Suprapubic skin (tissue), 4 donors: ENCODE measurements at regions not wholly inside any gene's neighbourhood (a gene's known extent, or its start where the extent isn't known, plus 50 kb on each side); places are given as distances from the start of the nearest gene placed in this dataset.
"Not testable (repeated sequence)": the region's sequence is repeated elsewhere in the genome, so short reads cannot be mapped to it uniquely, and the experiment has no call there.

Experiments used
- DNase-seq, 2 donors: peaks; one replicate each; pipeline ENCODE4 v3.0.0-alpha.2; 2019; ENCODE audit warnings: low spot score in 2 of 2
- H3K27ac ChIP-seq: fragments of 200-600 bp; sonication (generic); one replicate; pipeline ENCODE4 v1.5.1; 2019
- H3K27me3 ChIP-seq: fragments of 200-600 bp; sonication (generic); one replicate; pipeline ENCODE4 v1.5.1; 2019
- H3K36me3 ChIP-seq: fragments of 200-600 bp; sonication (generic); one replicate; pipeline ENCODE4 v1.5.1; 2019
- H3K4me1 ChIP-seq: fragments of 200-600 bp; sonication (generic); one replicate; pipeline ENCODE4 v1.5.1; 2019
- H3K4me3 ChIP-seq: fragments of 200-600 bp; sonication (generic); one replicate; pipeline ENCODE4 v1.5.1; 2019; ENCODE audit warnings: mild to moderate bottlenecking
- H3K9me3 ChIP-seq: fragments of 200-600 bp; sonication (generic); one replicate; pipeline ENCODE4 v1.5.1; 2019
- EP300 ChIP-seq: sonication (generic); formaldehyde crosslinking; IDR thresholded peaks from one replicate; pipeline ENCODE4 v1.6.1; 2017; ENCODE audit warnings: antibody characterized with exemption
- POLR2A ChIP-seq, 2 donors: fragments of 450-650 bp; IDR thresholded peaks; one replicate each; pipeline ENCODE4 v1.6.1; 2017; ENCODE audit warnings: antibody characterized with exemption in 2 of 2, mild to moderate bottlenecking in 2 of 2, moderate library complexity in 2 of 2
- POLR2AphosphoS5 ChIP-seq, 3 donors: sonication (generic); formaldehyde crosslinking; IDR thresholded peaks; one replicate each; pipeline ENCODE4 v1.6.1; 2017; ENCODE audit warnings: antibody characterized with exemption in 3 of 3
- WGBS: methylation state at CpG from one replicate; pipeline ENCODE4 v1.1.5; 2018; 5-methylcytosine and 5-hydroxymethylcytosine counted together
- TF ChIP-seq, protein P1 (sequence below), 2 donors: fragments of 200-600 bp in 1 of 2; fragments of 450-650 bp in 1 of 2; sonication (generic) in 1 of 2; IDR thresholded peaks; one replicate each; pipeline ENCODE4 v1.5.1; 2016 to 2019; ENCODE audit warnings: antibody characterized with exemption in 2 of 2, mild to moderate bottlenecking in 1 of 2, moderate library complexity in 1 of 2

DNA sequence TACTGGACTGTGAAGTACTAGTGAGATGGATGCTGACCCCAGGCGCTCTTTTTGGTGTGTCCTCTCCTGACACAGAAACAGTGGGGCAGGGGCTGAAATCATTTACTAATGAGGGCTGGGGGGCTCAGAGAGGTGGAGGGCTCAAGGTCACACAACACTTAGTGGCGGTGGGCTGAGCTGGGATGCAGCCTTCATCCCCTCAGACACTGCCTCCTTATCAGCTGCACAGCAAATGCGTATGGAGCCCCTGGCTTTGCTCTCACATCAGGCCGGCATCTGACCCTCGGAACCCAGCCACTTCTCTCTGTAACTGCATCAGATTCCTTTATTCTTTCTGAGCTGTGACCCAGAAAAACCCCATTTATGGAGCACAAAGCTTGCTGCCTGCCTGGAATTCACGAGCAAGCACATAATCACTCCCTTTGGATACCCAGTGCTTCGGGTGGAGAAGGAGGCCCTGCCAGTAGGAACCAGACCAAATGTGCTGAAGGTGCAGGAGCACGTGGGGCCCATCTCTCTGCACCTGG is 736.6 kb downstream of the TBC1D22A start:
- Histone ChIP-seq H3K9me3 (peaks cover 7% of the 10 kb centered on the region), H3K4me3 (no peak overlapping the region), H3K27me3 (peaks cover 18% of the 10 kb centered on the region), H3K27ac (no peak overlapping the region), H3K36me3 (no peaks in the 10 kb centered on the region), H3K4me1 (no peaks in the 10 kb centered on the region)
- 76% methylated on average over 8 of the region's 8 CpGs for WGBS
- TF ChIP-seq POLR2AphosphoS5 (IDR thresholded peaks at IDR 0.05) (no peak), EP300 (no peak), POLR2A (IDR thresholded peaks at IDR 0.05) (no peak)
- DNase-seq = no peak

DNA sequence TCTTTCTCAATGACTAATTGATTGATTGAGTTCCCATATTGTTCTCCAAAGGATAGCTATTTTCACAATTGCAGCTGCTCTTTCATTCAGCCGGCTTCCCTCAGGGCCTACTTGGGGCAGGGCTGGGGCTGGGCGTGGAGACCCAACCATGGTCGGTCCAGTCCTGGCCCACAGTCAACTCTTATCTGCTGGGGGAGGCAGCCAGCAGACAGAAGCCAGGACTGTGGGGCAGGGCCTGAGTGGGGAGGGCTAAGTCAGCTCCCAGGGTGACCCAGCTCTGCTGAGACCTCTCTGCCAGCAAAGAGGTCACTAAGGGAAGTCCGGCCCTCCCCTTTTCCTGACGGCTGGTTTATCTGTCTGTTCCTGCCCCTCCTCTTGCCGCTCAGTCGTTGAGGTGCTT is 735.2 kb downstream of the TBC1D22A start:
- H3K4me1 ChIP-seq = no peaks in the 10 kb centered on the region
- H3K27ac ChIP-seq = no peak overlapping the region
- 83% methylated on average over 7 of the region's 7 CpGs for WGBS
- DNase-seq = no peak
- TF ChIP-seq POLR2AphosphoS5 (IDR thresholded peaks at IDR 0.05) (no peak), EP300 (no peak), POLR2A (IDR thresholded peaks at IDR 0.05) (no peak)
- TF ChIP-seq, protein P1, sequence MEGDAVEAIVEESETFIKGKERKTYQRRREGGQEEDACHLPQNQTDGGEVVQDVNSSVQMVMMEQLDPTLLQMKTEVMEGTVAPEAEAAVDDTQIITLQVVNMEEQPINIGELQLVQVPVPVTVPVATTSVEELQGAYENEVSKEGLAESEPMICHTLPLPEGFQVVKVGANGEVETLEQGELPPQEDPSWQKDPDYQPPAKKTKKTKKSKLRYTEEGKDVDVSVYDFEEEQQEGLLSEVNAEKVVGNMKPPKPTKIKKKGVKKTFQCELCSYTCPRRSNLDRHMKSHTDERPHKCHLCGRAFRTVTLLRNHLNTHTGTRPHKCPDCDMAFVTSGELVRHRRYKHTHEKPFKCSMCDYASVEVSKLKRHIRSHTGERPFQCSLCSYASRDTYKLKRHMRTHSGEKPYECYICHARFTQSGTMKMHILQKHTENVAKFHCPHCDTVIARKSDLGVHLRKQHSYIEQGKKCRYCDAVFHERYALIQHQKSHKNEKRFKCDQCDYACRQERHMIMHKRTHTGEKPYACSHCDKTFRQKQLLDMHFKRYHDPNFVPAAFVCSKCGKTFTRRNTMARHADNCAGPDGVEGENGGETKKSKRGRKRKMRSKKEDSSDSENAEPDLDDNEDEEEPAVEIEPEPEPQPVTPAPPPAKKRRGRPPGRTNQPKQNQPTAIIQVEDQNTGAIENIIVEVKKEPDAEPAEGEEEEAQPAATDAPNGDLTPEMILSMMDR (IDR thresholded peaks at IDR 0.05) = no peak
- H3K9me3 ChIP-seq = peaks cover 7% of the 10 kb centered on the region
- peaks cover 22% of the 10 kb centered on the region for H3K27me3 ChIP-seq
- H3K4me3 ChIP-seq = no peak overlapping the region
- no peaks in the 10 kb centered on the region for H3K36me3 ChIP-seq

DNA sequence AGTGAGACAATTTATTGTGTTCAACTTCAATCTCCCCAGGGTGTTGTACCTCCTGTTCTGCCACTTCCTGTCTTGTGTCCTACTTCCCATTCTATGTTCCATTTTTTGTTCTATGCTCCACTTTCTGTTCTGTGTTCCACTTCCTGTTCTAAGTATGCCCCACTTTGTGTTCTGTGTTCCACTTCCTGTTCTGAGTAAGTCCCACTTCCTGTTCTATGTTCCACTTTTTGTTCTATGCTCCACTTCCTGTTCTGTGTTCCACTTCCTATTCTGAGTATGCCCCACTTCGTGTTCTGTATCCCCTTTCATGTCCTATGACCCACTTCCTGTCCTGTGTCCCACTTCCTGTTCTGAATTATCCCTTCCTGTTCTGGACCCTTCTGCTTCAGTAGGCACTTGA is 732.7 kb downstream of the TBC1D22A start:
- Histone ChIP-seq H3K36me3 (no peaks in the 10 kb centered on the region), H3K4me3 (no peak overlapping the region), H3K9me3 (peaks cover 7% of the 10 kb centered on the region), H3K4me1 (no peaks in the 10 kb centered on the region), H3K27me3 (peaks cover 19% of the 10 kb centered on the region), H3K27ac (no peak overlapping the region)
- TF ChIP-seq, protein P1 (IDR thresholded peaks at IDR 0.05) = no peak
- no peak for TF ChIP-seq EP300
- TF ChIP-seq POLR2A (IDR thresholded peaks at IDR 0.05) = no peak
- TF ChIP-seq POLR2AphosphoS5 (IDR thresholded peaks at IDR 0.05) = no peak
- 42% methylated on average over 1 of the region's 1 CpG for WGBS
- no peak for DNase-seq

DNA sequence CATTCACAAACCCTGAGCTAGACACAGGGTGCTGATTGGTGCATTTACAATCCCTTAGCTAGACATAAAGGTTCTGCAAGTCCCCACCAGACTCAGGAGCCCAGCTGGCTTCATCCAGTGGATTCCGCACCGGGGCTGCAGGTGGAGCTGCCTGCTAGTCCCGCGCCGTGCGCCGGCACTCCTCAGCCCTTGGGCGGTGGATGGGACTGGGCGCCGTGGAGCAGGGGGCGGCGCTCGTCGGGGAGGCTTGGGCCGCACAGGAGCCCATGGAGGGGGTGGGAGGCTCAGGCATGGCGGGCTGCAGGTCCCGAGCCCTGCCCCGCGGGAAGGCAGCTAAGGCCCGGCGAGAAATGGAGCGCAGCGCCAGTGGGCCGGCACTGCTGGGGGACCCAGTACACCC is 725.7 kb downstream of the TBC1D22A start:
- H3K27ac ChIP-seq, H3K4me1 ChIP-seq, H3K4me3 ChIP-seq, H3K36me3 ChIP-seq, H3K9me3 ChIP-seq, H3K27me3 ChIP-seq, DNase-seq: not testable (repeated sequence)
- WGBS = no CpG with 5 or more reads among the region's 24 CpGs

DNA sequence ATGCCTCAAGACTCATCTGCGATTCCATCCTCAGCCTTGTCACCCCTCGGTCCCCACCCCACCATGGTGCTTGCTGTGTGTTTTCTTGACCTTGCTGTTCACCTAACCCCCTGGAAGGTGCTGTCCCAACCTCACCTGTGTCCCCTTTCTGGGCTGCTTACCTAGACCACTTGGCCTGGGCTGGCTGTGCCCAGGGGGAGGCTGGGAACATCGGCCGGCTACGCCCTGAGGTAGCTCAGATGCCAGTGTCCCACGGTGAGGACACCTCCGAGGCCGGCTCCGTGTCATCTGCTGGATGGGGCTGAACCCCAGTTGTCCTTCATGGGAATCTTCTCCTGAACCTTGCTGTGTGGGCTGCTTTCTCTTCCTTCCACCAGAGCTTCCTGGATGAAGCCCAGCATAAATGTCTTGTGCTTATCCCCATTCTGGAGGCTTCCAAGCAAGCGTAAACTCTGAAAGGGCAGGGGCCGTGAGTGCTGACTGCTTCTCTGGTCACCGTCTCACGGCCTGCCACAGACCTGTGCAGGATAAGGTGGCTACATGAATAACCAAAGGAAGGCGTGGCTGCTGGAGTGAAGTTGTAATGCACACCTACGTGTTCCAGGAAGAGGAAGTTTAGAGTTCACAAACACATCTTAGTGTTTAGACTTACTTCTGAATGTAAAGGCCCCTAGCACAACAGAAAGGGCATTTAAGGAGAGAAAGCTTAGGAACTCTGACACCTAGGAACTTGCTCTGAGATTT is 724.3 kb downstream of the TBC1D22A start:
- no peak overlapping the region for H3K27ac ChIP-seq
- H3K27me3 ChIP-seq = peaks cover 4% of the 10 kb centered on the region
- WGBS = 86% methylated on average over 15 of the region's 15 CpGs
- no peaks in the 10 kb centered on the region for H3K4me1 ChIP-seq
- no peak overlapping the region for H3K4me3 ChIP-seq
- no peak for DNase-seq
- no peaks in the 10 kb centered on the region for H3K9me3 ChIP-seq
- no peaks in the 10 kb centered on the region for H3K36me3 ChIP-seq
- no peak for TF ChIP-seq EP300
- no peak for TF ChIP-seq POLR2A (IDR thresholded peaks at IDR 0.05)
- TF ChIP-seq, protein P1 (IDR thresholded peaks at IDR 0.05) = no peak
- TF ChIP-seq POLR2AphosphoS5 (IDR thresholded peaks at IDR 0.05) = no peak

DNA sequence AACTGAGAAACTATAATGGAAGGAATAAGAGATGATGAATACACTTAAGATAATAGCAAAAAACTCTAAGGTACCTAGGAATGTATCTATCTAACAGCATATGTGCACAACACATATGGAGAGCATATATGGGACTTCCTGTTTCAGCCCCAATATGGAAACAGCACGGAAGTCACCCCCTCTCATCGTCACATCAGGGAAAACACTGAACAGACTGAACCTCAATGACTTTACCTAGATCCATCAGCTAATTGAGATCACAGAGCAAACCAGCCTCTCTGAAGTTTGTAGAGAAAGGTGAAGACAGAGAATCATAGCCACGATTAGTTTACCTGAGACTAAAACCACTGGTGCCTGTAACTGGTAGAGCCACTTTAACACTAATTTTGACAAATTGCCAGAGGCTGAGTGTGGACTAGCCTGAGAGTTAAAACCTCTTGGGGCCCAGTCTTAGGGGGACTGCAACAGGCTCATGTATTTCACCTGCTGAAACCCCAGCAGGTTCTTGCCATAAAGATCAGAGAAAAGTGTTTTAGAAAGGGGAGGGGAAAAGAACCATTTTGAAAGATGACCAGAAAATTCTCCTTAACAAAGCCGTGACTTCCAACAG is 722.6 kb downstream of the TBC1D22A start:
- Histone ChIP-seq H3K4me3 (no peak overlapping the region), H3K27me3 (peaks cover 4% of the 10 kb centered on the region), H3K9me3 (no peaks in the 10 kb centered on the region), H3K4me1 (no peaks in the 10 kb centered on the region), H3K27ac (no peak overlapping the region), H3K36me3 (no peaks in the 10 kb centered on the region)
- no peak for TF ChIP-seq POLR2A (IDR thresholded peaks at IDR 0.05)
- TF ChIP-seq, protein P1 (IDR thresholded peaks at IDR 0.05) = no peak
- WGBS = 54% methylated on average over 4 of the region's 4 CpGs
- no peak for DNase-seq
